ENCODE measurements at regions not wholly inside any gene's neighbourhood (a gene's known extent, or its start where the extent isn't known, plus 50 kb on each side); places are given as distances from the start of the nearest gene placed in this dataset.

- H3K9me3 Mint-ChIP-seq: peaks cover 60% of the 10 kb centered on the region
- TF ChIP-seq CTCF (IDR thresholded peaks at IDR 0.05): no peak
These were observed 630.8 kb downstream of the AACS start for GRCh38 chr12:125696054-125696453.

GRCh38 chr12:125704803-125705202 lies 639.6 kb downstream of the AACS start:
- H3K36me3 Mint-ChIP-seq (ENCODE audit: low read depth): peaks cover 7% of the 10 kb centered on the region
- no peak overlapping the region for H3K4me3 Mint-ChIP-seq
- TF ChIP-seq CTCF (IDR thresholded peaks at IDR 0.05): no peak
- no peak for DNase-seq
- H3K27ac Mint-ChIP-seq: no peak overlapping the region
- no peaks in the 10 kb centered on the region for H3K27me3 Mint-ChIP-seq (ENCODE audit: insufficient read depth)
- peaks cover 60% of the 10 kb centered on the region for H3K9me3 Mint-ChIP-seq
- no peaks in the 10 kb centered on the region for H3K4me1 Mint-ChIP-seq (ENCODE audit: low read depth)

More at GRCh38 chr12:125696054-125696453, 630.8 kb downstream of the AACS start:
- Mint-ChIP-seq H3K27ac (no peak overlapping the region), H3K4me3 (no peak overlapping the region), H3K27me3 (ENCODE audit: insufficient read depth) (peaks cover 4% of the 10 kb centered on the region; the same call in 1 of the 2 replicates), H3K4me1 (ENCODE audit: low read depth) (no peaks in the 10 kb centered on the region), H3K36me3 (ENCODE audit: low read depth) (peaks cover 5% of the 10 kb centered on the region; the same call in 1 of the 2 replicates)
- no peak for DNase-seq

- no peak overlapping the region for H3K27ac Mint-ChIP-seq
- H3K36me3 Mint-ChIP-seq (ENCODE audit: low read depth): peaks cover 11% of the 10 kb centered on the region
- no peaks in the 10 kb centered on the region for H3K4me1 Mint-ChIP-seq (ENCODE audit: low read depth)
- H3K4me3 Mint-ChIP-seq: no peak overlapping the region
- no peak for DNase-seq
- no peak for TF ChIP-seq CTCF (IDR thresholded peaks at IDR 0.05)
- no peaks in the 10 kb centered on the region; the same call in 1 of the 2 replicates for H3K27me3 Mint-ChIP-seq (ENCODE audit: insufficient read depth)
- H3K9me3 Mint-ChIP-seq: peaks cover 40% of the 10 kb centered on the region
These were observed 655.7 kb downstream of the AACS start for GRCh38 chr12:125720961-125721360.

- no peaks in the 10 kb centered on the region; the same call in 1 of the 2 replicates for H3K36me3 Mint-ChIP-seq (ENCODE audit: low read depth)
- H3K27ac Mint-ChIP-seq: no peak overlapping the region
- no peaks in the 10 kb centered on the region for H3K4me1 Mint-ChIP-seq (ENCODE audit: low read depth)
- no peak for TF ChIP-seq CTCF (IDR thresholded peaks at IDR 0.05)
- no peak overlapping the region for H3K4me3 Mint-ChIP-seq
- H3K9me3 Mint-ChIP-seq: peaks cover 37% of the 10 kb centered on the region
- DNase-seq: no peak
- no peaks in the 10 kb centered on the region for H3K27me3 Mint-ChIP-seq (ENCODE audit: insufficient read depth)
These were observed 668.9 kb downstream of the AACS start for GRCh38 chr12:125734137-125734536.

GRCh38 chr12:125738211-125738610 lies 673.0 kb downstream of the AACS start:
- H3K9me3 Mint-ChIP-seq: peaks cover 60% of the 10 kb centered on the region
- no peak overlapping the region for H3K27ac Mint-ChIP-seq
- no peak overlapping the region for H3K4me3 Mint-ChIP-seq

More at GRCh38 chr12:125738211-125738610, 673.0 kb downstream of the AACS start:
- no peak for TF ChIP-seq CTCF (IDR thresholded peaks at IDR 0.05)
- no peak for DNase-seq
- Mint-ChIP-seq H3K36me3 (ENCODE audit: low read depth) (peaks cover 8% of the 10 kb centered on the region), H3K4me1 (ENCODE audit: low read depth) (no peaks in the 10 kb centered on the region), H3K27me3 (ENCODE audit: insufficient read depth) (no peaks in the 10 kb centered on the region)
